ENCODE measurements at regions not wholly inside any gene's neighbourhood (a gene's known extent, or its start where the extent isn't known, plus 50 kb on each side); places are given as distances from the start of the nearest gene placed in this dataset.

DNA sequence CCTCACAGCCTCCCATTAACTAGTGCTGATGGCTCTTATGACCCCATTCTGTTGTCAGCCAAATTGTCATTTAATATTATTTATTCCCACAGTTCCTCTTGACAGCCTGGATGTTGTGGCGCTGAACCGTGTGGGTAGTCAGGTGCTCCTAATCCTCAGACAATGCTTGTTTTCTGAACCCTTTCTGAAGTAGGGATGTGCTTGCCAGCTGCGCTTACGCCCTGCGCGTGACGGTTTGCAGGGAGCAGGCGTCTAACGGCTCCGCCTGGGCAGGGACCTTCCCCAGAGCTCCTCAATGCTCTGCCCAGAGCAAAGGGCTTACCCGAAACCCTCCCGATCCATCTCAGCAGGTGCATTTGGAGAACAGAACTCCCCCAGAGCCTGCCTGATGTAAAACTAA is 358.2 kb upstream of the MYT1L start:
- H3K4me3 ChIP-seq (ENCODE audit: low read depth, low read length): no peak overlapping the region
- DNase-seq (ENCODE audit: low read depth): no peak
- no peak for TF ChIP-seq CTCF (conservative IDR thresholded peaks at IDR 0.05; ENCODE audit: low read depth, low read length)

DNA sequence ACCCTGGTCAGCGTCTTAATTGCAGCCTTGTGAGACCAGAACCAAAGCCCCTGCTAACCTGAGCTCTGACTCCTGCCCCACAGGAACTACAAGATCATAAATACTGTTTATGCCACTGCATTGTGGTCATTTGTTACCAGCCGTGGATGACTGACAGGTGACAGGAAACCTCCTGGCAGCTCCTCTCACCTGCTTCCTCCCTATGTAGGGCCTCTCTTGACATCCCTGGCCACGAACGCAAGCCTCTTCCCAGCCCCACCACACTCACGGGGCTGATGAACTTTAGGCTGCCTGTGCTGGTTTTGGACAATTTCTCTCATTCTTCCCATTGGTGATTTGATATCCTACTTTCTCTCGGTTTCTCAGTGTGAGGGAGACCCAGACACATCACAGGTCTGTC is 357.2 kb upstream of the MYT1L start:
- H3K4me3 ChIP-seq (ENCODE audit: low read depth, low read length): no peak overlapping the region
- no peak for DNase-seq (ENCODE audit: low read depth)
- no peak for TF ChIP-seq CTCF (conservative IDR thresholded peaks at IDR 0.05; ENCODE audit: low read depth, low read length)

GRCh38 chr2:2687745-2688144 is 356.7 kb upstream of the MYT1L start:
- no peak for TF ChIP-seq CTCF (conservative IDR thresholded peaks at IDR 0.05; ENCODE audit: low read depth, low read length)
- DNase-seq (ENCODE audit: low read depth): no peak
- no peak overlapping the region for H3K4me3 ChIP-seq (ENCODE audit: low read depth, low read length)

- H3K4me3 ChIP-seq (ENCODE audit: low read depth, low read length): no peak overlapping the region
- no peak for TF ChIP-seq CTCF (conservative IDR thresholded peaks at IDR 0.05; ENCODE audit: low read depth, low read length)
- no peak for DNase-seq (ENCODE audit: low read depth)
Measured at GRCh38 chr2:2686222-2686621, 355.1 kb upstream of the MYT1L start.

- no peak for TF ChIP-seq CTCF (conservative IDR thresholded peaks at IDR 0.05; ENCODE audit: low read depth, low read length)
- no peak for DNase-seq (ENCODE audit: low read depth)
- H3K4me3 ChIP-seq (ENCODE audit: low read depth, low read length): no peak overlapping the region
Measured at GRCh38 chr2:2683606-2684224, 352.6 kb upstream of the MYT1L start.

DNA sequence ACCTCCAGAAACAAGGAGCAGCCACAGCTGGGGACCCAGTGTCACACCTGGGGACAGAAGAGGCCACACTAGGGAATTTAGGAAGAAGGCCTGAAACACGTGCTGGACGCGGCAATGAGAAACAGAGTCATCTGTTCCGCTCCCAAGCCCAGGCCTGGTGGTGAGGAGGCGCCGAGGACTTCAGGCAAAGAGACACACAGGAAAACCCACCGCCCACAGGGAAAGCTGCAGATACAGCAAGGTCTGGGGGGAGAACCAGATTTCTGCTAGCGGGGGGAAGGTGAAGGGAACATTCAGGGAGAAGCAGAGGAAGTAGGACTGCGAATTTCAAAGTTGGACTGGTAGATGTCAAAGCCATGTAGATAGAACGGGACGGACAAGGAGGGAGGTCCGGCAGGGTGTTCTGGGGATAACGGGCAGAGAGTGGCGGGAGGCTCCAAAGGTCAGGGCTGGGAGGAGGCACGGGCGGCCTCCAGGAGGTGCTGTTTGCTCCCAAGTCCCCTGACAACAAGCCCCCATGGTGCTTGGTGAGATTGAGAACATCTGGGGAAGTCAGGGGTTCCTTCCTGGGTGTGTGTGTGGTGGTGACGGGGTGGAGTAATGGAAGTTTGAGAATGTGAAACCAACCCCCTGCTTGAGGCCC is 351.7 kb upstream of the MYT1L start:
- TF ChIP-seq CTCF (conservative IDR thresholded peaks at IDR 0.05; ENCODE audit: low read depth, low read length): no peak
- DNase-seq (ENCODE audit: low read depth): no peak
- no peak overlapping the region for H3K4me3 ChIP-seq (ENCODE audit: low read depth, low read length)

DNA sequence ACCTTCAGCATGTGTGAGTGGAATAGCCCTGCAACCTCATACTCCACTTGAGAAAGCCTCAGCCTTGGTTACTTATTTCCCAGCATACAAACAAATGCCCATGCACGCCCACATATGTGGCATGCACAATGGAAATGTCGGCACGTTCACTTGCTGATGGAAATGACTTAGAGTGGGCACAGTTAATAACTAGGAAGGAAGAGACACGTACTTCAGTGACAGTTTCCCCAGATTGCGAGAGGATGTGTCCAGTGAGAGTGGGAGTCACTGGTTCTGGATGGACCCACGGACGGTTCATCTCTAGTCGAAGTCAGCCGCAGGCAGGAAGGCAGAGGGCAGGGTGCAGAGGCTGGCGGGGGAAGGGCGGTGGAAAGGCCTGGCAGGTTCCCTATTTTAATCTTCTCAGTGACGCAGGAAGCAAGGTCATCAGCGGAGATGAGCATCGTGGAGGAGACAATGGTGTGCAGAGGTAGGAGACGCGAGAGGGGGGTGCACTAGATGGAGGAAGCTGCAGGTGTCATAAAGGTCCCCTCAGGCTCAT is 350.7 kb upstream of the MYT1L start:
- DNase-seq (ENCODE audit: low read depth): no peak
- no peak for TF ChIP-seq CTCF (conservative IDR thresholded peaks at IDR 0.05; ENCODE audit: low read depth, low read length)
- no peak overlapping the region for H3K4me3 ChIP-seq (ENCODE audit: low read depth, low read length)

Data from choroid plexus epithelial cell (primary cell).